ENCODE measurements at regions not wholly inside any gene's neighbourhood (a gene's known extent, or its start where the extent isn't known, plus 50 kb on each side); places are given as distances from the start of the nearest gene placed in this dataset.

DNA sequence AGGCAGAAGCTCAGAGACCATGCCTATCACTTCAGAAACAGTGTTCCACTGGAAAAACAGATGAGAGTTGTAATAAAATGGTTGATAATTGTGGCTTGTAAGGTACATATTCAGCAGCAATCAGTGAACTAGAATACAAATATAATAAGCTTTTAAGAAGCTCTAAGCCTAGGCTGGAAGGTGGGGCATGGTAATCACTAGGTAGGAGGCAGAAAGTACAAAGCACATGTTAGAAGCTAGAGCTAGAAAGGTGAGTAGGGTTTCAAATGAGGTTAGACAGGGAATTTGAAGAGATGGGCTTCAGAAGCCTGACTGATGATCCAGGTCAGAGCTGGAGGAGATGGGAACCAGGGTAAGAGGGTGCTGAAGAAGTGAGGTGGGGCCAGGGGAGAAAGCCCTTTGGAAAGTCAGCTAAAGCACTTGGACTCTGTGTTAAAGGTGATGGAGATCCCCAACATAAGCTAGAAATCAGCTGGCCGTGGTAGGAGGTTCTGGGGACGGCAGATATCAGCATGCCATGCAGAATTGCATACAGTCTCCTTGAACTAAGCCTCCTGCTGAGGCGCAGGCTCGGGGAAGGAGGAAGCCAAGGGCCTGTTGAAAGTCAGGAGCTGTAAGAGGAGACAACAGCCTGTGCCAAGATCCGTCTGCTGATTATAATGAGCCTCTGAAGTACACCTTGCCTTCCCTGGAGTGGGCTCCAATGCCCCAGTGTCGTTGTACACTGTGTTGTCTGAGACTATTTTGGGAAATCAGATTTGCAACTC lies 659.4 kb downstream of the BCL11B start:
- DNase-seq: no peak

DNA sequence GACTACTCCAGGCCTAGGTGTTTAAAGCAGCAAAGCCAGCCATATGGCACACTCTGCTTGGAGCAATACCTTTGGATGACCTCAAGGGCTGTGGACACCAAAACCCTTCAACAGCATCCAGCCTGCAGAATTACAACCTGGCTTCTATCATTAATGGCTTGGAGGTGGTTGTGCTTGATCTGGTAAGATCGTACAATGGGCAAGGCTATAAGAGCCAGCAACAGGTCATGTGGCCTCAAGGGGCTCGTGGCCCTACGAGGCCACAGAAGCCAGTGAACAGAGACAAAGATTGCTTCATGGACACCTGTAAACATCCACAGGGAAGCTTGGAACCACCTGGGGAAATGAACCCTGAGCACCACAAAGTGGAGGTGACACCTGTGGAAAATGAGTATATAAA lies 657.3 kb downstream of the BCL11B start:
- DNase-seq: no peak

DNA sequence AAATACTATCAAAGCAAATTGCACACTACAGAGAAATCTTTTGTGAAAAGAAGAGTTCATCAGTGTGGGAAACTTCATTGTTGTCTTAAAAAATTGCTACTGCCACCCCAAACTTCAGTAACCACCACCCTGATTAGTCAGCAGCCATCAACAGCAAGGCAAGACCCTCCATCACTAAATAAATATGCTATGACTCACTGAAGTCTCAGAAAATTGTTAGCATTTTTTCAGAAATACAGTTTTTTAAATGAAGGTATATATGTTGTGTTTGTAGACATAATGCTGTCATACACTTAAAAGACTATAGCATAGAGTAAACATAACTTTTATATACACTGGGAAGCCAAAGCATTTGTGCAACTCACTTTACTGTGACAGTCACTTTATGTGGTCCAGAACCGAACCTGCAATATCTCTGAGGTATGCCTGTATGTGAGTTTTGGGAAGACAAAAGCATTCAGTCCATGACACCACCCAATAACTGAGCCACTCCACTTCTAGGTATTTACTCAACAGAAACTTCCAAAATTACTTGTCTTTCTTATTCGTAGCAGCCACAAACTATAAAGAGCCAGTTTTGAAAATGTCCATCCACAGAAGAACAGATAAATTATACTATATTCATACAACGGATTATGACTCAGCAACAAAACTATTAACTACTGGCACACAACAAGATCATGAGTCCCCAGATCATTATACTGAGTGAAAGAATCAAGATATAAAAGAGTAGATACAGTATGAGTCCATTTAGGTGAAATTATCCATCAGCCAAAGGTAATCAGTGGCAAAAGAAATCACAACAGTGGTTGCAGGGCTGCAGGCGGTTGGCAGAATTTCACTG lies 649.6 kb downstream of the BCL11B start:
- DNase-seq: no peak

DNA sequence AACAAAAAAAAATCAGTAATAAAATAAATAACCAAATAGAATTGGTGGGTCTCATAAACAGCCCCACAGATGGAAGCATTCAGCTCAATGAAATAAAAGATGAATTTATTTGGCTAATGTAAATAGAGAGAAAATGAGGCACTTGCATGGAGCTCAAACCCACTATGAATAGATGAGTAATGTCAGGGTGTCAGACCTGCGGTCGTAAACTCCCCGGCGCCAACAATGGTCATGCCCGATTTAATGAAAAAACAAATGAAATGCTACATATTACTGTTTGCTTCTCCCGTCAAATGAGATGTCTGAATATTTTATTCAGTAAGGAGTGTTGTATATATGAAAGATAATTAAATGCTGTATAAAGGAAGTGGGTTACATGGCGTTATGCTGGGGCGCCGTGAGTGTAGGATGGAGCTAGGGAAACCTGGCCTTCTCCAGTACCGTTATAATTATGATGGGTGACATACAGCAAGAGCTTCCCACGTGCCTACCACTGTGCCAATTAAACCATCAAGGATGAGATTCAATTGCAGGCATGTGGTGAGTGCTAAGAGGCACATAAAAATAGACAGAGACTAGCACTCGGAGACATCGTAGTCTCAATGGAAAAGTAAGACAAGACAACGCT lies 648.1 kb downstream of the BCL11B start:
- DNase-seq: no peak

DNA sequence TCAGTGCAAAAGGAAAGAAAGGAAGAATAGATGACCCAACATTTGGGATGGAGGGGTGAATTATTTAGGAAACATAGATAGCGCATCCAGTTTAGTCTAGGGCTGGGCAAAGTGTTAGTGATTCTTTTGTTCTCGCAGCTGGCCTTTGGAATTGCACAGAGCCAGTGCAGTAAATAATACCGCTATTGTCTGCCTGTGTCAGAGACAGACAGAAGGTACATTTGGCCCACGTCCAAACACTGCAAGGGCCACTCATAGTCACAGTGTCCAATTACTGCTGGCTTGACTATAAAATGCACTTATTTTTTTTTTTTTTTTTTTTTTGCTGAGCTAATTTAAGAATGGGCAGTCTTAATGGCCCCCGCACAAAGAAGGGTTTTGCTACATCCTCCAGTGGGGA lies 638.6 kb downstream of the BCL11B start:
- no peak for DNase-seq

DNA sequence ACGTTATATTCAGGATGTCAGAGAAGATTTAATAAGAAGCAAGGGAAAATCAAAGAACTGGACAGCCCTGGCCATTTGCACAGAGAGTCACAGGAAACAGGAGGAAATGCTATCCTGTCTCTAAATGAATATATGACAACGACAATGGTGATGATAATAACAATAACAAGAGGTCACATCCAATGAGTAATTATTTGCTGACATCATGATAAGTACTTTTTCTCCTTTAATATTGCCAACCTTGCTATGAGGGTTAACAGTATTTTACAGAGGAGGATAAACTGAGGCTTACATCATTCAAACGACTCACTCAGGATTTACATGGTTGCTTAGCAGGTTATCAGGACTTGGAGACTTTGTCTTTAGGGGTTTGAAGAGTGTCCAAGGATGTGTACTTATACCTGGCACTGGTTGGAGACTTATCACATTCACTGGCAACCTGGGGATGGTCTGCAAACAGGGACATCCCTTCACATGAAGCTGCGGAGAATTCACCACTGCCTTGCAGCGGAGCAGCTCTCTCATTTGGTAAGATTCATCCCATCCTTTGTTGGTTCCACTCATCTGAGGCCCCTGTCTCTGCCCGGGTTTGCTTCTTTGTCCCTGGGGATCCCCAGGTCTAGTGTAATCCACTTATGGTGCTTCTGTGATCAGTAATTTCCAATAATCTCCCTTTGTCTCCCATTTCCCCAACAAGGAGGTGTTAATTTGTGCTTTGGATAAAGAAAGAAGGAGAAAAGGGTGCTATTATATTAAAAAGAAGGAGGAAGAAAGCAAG lies 637.8 kb downstream of the BCL11B start:
- no peak for DNase-seq

DNA sequence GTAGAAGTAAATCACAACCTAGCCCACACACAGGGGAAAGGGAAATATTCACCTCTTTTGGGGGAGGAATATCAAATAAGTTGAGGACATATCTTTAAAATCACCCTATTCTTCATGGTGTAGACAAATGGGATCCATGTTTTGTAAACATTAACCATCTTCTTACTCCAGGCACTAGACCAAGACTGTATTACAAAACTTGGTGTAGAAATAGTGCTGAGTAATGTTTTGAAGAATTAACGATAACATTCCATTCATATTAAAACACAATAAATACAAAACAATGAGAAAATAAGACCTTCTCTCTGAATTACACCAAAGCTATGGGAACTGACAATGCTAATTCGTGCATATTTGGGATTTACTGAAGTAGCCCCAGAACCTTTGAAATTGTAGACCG lies 633.6 kb downstream of the BCL11B start:
- no peak for DNase-seq

DNA sequence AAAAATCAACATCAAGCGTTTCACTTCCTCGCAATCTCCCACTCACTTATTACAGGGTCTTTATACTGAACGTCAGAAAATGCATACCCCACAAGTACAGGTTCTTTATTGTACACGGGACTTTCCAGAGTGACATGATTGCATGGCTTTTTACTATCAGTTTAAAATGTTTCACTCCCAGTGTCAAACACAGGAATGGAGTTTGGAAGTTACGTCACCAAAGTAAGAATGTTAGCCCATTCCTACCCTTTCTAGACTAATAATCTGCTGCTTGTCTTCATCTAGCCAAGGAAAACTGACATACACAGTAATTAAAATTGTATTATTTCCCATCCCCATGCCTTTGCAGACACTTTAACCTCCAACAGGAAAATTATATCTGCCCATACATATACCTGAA lies 624.2 kb downstream of the BCL11B start:
- no peak for DNase-seq

DNA sequence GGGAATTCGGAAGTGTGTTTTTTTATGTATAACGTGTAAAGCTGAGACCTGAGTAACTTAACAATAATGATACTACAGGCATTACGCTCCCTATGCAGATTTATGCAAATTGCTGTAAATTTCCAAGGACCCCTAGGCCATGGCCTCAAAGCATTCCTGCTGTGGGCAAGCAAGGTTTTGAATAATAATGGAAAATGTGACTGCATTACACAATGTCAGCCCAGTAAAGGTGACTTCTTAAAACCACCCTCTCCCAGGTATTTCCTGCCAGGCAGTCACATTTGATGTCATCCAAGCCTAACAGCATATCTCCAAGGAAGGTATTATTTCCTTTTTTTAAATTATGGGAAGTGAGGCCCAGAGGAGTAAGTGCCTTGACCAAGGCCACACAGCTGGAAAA lies 621.0 kb downstream of the BCL11B start:
- DNase-seq: no peak

DNA sequence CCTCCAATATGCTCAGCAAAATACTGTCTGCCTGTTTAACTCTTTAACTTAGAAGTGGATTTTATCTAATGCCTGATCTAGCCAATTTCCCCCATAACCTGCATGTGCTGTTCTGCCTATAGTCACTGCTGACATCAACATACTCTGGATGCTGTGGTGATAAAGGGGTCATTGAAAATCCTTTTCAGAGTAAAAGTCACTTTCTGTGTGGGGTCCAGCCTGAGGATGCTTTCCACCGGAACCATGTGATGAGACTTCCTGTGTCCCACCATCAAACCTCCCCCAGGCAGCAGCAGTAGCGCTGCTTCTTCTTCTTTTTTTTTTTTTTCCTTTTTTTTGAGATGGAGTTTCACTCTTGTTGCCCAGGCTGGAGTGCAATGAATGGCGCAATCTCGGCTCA lies 607.0 kb downstream of the BCL11B start:
- DNase-seq: no peak

DNA sequence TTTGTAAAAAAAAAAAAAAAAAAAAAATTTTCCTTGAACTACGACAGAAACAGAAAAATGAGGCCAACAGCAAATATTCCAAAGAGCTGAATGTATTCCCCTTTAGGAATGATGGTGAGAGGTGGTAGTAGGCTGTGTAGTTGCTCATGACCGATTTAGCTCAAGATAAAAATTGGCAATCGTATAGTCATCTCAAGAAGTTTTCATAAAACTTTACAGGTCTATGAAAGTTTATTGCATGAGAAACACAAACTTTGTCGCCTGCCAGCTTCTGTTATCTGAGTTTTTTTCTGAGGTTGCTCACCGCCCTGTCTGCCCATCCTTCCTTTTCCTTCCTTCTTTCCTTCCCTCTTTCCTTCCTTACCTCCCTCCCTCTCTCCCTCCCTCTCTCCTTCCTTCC lies 605.5 kb downstream of the BCL11B start:
- DNase-seq: no peak

DNA sequence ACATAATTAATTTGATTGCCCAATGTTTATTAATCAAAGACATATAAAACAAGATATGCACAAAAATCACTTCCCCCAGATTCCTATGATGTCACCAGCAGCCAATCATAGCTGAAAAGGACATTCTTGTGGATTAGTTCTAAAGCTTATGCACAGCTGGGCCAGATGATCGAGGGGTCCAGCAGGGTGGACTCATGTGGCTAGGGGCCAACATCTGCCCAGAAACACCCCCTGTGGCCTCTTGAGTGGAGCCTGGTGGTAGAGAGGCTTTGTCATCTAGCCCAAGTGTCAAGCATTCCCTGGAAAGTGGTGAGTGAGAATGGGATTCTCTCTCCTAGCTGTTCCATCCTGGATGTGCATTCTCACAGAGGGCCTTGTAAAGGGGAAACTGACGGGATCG lies 590.0 kb downstream of the BCL11B start:
- no peak for DNase-seq

DNA sequence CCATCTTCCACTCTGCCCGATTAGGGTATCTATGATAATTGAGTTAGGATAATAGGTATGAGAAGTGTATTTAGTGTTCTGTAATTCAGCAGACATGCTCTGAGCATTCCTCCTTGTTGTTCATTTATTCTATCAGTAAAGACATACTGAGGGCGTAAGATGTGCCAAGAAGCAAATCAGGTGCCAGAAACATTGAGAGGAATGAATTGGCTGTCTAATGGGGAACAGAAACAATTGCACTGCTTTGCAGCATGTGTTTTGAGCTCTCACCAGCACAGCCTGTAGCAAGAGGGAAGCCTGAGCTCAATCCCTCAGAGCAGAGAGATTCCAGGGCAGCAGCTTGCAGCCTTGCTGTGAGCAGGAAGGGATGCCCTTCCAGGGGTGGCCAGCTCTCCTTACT lies 589.3 kb downstream of the BCL11B start:
- no peak for DNase-seq

DNA sequence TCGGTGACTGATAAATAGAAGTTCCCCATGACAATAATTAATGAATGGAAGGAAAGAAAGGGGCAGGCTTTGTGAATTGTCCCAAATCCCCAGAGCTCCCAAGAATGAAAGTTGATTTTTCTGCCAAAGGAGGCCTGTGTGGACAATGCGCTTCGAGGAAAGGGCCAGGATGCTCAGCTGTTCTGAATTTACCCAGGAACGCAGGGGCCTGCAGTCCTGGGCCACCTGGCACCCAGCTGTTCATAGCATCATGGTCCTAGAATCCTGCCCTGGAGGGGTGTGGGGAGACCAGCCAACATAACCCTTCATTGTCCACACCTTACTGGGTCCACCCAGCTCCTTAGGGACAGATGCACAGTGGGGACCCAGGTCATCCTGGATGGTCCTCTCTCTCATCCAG lies 587.5 kb downstream of the BCL11B start:
- DNase-seq: no peak

DNA sequence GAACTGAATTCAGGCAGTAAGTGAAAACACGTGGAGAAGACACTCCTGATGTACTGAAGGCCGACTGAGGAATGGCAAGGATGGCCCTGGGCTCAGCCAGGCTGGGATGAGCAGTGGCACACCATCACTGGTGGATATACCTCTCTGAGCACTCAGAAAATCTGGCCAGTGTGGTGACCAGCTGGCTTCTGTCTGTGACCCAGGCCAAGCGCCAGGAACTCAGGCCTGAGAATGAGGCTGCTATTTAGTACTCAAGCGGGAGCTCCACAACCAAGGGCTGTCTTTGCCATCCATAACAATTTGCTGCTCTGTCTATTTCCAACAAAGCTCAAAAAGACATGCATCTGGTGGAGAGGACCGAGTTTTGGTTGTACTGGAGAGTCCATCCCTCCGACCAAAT lies 586.3 kb downstream of the BCL11B start:
- DNase-seq: no peak

DNA sequence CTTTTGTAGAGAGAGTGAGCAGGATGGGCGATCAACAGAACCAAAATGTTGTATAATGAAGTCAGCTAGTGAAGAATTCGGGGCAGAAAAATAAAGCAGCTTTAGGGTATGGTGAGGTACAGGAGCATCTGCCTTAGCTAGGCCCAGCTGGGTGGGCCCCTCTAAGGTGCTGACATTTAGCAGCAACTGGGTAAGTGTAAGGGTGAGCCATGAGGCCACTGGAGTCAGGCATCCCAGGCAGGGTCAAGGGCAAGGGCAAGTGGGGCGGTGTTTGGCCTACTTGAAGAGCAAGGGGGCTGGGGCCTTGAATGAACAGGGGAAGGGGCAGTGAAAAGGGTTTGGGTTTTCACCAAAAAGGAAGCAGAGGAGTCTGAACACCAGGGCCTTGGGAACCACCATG lies 583.6 kb downstream of the BCL11B start:
- DNase-seq: no peak

DNA sequence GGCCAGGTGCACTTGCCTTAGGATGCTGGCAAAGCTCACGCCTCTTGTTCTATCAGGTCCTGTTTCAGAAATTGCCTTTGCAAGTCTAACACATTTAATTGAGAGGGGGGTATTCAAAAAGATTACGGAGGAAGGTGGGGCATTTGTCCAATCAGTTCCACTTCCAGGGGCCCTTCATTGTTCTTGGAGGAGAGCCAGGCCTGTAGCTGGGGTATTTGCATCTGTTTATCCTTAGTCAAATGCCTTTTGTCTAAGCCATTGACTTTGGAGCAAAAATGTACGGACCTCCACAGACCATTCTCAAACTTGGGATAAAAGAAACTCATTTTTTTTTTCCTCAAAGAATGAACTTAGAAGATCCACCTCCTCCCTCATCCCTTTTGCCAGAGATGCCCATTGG lies 582.0 kb downstream of the BCL11B start:
- DNase-seq: no peak

DNA sequence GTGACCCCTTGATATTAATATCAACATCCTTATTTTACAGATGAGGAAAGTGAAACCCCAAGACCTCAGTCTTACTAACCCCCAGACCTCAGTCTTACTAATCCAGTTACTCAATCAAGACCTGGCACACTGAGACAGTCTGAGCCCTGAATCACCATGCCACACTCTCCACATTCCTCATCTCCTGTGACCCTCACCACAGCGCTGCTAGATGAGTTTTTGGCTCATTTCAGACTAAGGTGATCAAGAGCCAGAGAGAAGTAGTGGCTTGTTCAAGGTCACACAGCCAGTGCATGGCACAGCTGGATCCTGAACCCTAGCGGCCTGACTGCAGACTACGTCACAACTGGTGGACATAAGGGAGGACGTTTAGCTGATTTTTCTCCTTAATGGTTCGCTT lies 579.2 kb downstream of the BCL11B start:
- DNase-seq: no peak

DNA sequence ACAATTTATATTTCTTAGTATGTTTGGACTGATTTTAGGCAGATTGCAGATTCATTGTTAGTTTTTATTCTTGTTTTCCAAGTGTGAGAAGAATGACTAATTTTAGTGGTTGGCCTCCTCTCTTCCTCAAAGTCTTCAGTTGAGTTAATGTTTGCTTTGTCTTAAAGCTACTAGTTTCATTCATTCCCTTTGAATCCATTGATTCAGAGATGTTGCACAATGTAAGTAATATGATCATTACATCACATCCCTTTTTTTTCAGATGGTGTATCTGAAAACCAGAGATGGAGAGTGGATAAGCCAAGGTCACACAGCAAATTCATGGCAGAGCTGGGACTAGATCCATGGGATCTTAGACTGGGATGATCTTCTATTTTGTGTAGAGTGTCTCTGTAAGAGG lies 577.5 kb downstream of the BCL11B start:
- no peak for DNase-seq

DNA sequence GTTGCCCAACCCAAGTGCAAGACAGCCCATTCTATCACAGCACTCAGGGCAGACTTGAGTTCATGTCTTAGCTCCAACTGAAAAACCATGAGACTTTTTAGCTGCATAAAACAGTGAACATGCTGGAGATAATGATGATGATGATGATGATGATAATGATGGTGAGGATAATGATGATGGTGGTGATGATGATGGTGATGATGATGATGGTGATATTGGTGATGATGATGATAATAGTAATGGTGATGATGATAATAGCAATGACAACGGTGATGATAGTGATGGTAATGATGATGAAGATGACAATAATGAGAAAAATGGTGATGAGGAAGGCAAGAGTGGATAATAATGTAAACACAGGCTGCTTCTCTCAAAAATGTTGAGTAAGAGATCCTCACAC lies 576.2 kb downstream of the BCL11B start:
- DNase-seq: no peak

DNA sequence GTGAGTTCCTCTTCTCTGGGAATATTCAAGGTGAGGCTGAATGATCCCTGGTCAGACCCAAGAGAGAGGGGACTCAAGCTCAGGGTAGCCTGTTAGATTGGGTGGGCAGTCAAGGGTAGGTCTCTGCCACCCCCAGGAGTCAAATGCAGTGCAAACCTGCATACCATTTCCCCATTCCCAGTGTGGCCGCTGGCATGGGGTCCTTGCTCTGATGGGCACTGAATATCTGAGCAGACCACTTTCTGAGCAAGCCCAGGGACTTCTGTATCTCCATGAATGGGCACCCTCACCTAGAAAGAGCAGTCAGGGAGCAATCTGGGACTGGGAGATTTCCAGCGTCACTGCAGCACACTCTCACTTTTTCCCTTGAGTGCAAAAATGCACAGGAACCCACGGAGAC lies 573.7 kb downstream of the BCL11B start:
- DNase-seq: no peak

DNA sequence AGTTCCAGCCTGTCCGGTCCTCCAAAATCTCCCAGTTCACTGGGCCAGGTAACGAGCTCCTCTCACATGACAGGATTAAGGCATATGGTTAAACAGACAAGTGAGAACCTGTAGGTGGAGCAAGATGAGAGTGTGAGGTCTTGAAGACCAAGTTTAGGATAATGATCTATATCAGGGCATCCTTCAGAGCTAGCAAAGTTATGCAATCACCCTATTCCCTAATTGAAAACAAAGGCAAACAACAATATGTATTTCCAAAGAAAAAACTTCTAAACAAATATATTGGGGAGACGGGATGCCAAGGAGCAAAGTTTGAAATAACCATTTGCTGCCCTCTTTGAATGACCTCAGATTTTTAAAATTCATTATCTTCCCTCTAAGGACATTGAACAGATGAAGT lies 571.2 kb downstream of the BCL11B start:
- DNase-seq: no peak

DNA sequence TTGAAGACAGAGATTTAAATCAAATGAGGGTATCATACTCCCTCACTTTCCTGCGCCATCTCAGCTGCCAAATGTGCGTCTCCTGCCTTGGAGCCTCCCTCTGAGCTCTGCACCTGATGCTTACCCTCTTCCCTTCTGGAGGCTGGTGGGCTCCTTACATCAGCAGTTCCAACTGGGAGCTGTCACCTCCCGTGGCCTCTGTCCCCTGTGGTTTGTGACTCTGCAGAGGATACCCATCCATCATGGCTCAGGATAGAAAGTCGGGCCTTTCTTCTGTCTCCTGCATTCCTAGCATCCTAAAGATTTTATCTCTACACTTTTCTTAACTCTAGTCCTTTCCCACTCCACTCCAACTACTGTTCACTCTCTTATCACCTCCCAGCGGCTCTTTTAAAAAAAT lies 570.6 kb downstream of the BCL11B start:
- no peak for DNase-seq

Data from OCI-M1 (cell line).